ENCODE measurements at regions not wholly inside any gene's neighbourhood (a gene's known extent, or its start where the extent isn't known, plus 50 kb on each side); places are given as distances from the start of the nearest gene placed in this dataset.

DNA sequence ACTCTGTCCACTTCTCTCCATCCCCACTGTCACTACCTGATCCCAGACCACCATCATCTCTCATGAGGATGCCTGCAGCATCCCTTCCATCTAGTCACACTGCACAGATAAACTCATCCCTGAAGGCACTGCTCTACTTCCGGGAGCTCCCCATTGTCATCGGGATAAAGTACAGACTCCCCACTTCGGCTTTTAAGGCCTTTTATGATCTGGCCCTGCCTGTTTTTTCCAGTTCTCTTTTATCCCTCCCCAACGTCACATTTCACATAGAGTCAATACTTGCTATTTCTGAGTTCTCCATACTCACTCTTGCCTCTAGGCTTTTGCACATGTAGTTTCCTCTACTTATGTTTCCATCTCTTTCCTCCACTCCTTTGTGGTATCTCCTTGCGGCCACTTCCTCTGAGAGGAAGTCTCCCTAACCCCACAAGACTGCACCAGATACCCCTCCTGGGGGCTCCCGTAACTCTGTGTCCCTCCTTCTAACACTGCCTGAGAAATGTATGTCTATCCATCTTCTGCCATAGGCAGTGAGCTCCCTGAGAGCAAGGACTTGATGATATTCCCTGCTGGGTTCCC is 66.9 kb downstream of the COPRS start:
- TF ChIP-seq, protein P1, sequence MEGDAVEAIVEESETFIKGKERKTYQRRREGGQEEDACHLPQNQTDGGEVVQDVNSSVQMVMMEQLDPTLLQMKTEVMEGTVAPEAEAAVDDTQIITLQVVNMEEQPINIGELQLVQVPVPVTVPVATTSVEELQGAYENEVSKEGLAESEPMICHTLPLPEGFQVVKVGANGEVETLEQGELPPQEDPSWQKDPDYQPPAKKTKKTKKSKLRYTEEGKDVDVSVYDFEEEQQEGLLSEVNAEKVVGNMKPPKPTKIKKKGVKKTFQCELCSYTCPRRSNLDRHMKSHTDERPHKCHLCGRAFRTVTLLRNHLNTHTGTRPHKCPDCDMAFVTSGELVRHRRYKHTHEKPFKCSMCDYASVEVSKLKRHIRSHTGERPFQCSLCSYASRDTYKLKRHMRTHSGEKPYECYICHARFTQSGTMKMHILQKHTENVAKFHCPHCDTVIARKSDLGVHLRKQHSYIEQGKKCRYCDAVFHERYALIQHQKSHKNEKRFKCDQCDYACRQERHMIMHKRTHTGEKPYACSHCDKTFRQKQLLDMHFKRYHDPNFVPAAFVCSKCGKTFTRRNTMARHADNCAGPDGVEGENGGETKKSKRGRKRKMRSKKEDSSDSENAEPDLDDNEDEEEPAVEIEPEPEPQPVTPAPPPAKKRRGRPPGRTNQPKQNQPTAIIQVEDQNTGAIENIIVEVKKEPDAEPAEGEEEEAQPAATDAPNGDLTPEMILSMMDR (IDR thresholded peaks at IDR 0.05): no peak
- TF ChIP-seq POLR2A (IDR thresholded peaks at IDR 0.05): no peak
